NT2/D1 (cell line): ENCODE measurements at regions not wholly inside any gene's neighbourhood (a gene's known extent, or its start where the extent isn't known, plus 50 kb on each side); places are given as distances from the start of the nearest gene placed in this dataset.

ENCODE experiments used
- YY1 ChIP-seq: IDR thresholded peaks from 2 replicates; pipeline ENCODE4 v1.6.1; 2011; ENCODE audit not compliant: insufficient read length, insufficient read depth
- ZNF274 ChIP-seq: IDR thresholded peaks from 2 replicates; pipeline ENCODE4 v1.6.1; 2011; ENCODE audit warnings: mild to moderate bottlenecking, low read depth, low read length

DNA sequence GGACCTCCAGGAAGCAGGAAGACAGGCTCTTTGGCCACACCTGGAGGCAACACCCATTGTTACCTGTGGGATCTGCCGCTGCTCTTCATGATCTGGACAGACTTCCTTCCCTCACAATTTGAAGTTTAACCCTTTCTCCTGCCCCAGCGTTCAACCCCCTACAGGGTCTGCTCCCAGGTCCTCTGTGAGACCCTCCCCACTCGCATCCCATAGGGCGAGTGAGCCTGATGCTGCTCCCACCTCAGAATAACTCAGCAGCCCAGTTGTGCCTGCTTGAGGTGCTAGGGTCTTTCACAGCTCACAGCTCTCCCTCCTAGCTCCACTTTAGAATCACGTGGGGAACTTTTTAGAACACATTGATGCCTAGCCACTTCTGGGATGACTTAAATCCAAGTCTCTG lies 61.8 kb upstream of the C10orf90 start:
- no peak for TF ChIP-seq ZNF274
- no peak for TF ChIP-seq YY1
